ENCODE measurements at regions not wholly inside any gene's neighbourhood (a gene's known extent, or its start where the extent isn't known, plus 50 kb on each side); places are given as distances from the start of the nearest gene placed in this dataset.

DNA sequence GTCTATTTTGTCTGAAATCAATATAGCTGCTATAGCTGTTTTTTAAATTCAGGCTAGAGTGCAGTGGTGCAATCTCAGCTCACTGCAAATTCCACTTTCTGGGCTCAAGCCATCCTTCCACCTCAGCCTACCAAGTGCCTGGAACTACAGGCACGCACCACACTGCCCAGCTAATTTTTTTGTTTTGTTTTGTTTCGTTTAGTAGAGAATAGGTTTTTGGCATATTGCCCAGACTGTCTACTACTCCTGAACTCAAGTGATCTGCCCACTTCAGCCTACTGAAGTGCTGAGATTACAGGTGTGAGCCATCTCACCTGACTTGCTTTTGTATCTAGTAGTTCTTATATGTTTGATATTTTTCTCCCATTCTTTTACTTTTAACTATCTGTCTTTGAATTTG is 259.7 kb downstream of the CDH19 start:
- TF ChIP-seq POLR2A (IDR thresholded peaks at IDR 0.05; ENCODE audit: extremely low read depth, insufficient read length) = no peak
- no peak for TF ChIP-seq MAX (IDR thresholded peaks at IDR 0.05; ENCODE audit: low read depth, low read length)

All from NB4 (cell line).